GM21786 (cell line): ENCODE measurements at regions not wholly inside any gene's neighbourhood (a gene's known extent, or its start where the extent isn't known, plus 50 kb on each side); places are given as distances from the start of the nearest gene placed in this dataset.
A peak's percentile ranks its signal among the peaks of the same experiment; 100 is the strongest.
"Not testable (repeated sequence)": the region's sequence is repeated elsewhere in the genome, so short reads cannot be mapped to it uniquely, and the experiment has no call there.

Source experiments
- ATAC-seq: cut with Tn5 transposase; IDR thresholded peaks from one replicate; pipeline ENCODE4 v1.9.1; 2021; ENCODE audit not compliant: unreplicated experiment

GRCh38 chr7:119761776-119762175 lies 511.2 kb upstream of the KCND2 start:
- no peak for ATAC-seq

GRCh38 chr7:119782286-119782685 lies 490.7 kb upstream of the KCND2 start:
- no peak for ATAC-seq

GRCh38 chr7:119783799-119784198 lies 489.2 kb upstream of the KCND2 start:
- no peak for ATAC-seq

- ATAC-seq = no peak
Measured at GRCh38 chr7:119802147-119802546, 470.8 kb upstream of the KCND2 start.

GRCh38 chr7:119825091-119825655 lies 447.8 kb upstream of the KCND2 start:
- ATAC-seq = no peak

GRCh38 chr7:119826547-119826946 lies 446.4 kb upstream of the KCND2 start:
- ATAC-seq = no peak

- ATAC-seq = no peak
Measured at GRCh38 chr7:119838444-119838843, 434.5 kb upstream of the KCND2 start.

- peak; percentile 57 for ATAC-seq
Measured at GRCh38 chr7:119842337-119842736, 430.6 kb upstream of the KCND2 start.

GRCh38 chr7:119842786-119843185 lies 430.2 kb upstream of the KCND2 start:
- ATAC-seq = no peak

- ATAC-seq = no peak
Measured at GRCh38 chr7:119861385-119861784, 411.6 kb upstream of the KCND2 start.

- ATAC-seq = no peak
Measured at GRCh38 chr7:119868387-119868786, 404.6 kb upstream of the KCND2 start.

- ATAC-seq = no peak
Measured at GRCh38 chr7:119879835-119880234, 393.1 kb upstream of the KCND2 start.

- ATAC-seq = no peak
Measured at GRCh38 chr7:119886007-119886406, 387.0 kb upstream of the KCND2 start.

GRCh38 chr7:119886525-119886924 lies 386.4 kb upstream of the KCND2 start:
- ATAC-seq = not testable (repeated sequence)

GRCh38 chr7:119888251-119888650 lies 384.7 kb upstream of the KCND2 start:
- ATAC-seq = no peak

GRCh38 chr7:119890631-119891030 lies 382.3 kb upstream of the KCND2 start:
- no peak for ATAC-seq

- ATAC-seq = no peak
Measured at GRCh38 chr7:119895320-119895719, 377.7 kb upstream of the KCND2 start.

- no peak for ATAC-seq
Measured at GRCh38 chr7:119896386-119896785, 376.6 kb upstream of the KCND2 start.

- ATAC-seq = no peak
Measured at GRCh38 chr7:119900996-119901672, 371.8 kb upstream of the KCND2 start.

- no peak for ATAC-seq
Measured at GRCh38 chr7:119903085-119903484, 369.9 kb upstream of the KCND2 start.

GRCh38 chr7:119905495-119905894 lies 367.5 kb upstream of the KCND2 start:
- ATAC-seq = no peak

- ATAC-seq = no peak
Measured at GRCh38 chr7:119908948-119909347, 364.0 kb upstream of the KCND2 start.

GRCh38 chr7:119914119-119914518 lies 358.9 kb upstream of the KCND2 start:
- ATAC-seq = not testable (repeated sequence)
